Vagina (tissue), 2 donors: ENCODE measurements at regions not wholly inside any gene's neighbourhood (a gene's known extent, or its start where the extent isn't known, plus 50 kb on each side); places are given as distances from the start of the nearest gene placed in this dataset.

Source experiments
- DNase-seq, 2 donors: peaks; one replicate each; pipeline ENCODE4 v3.0.0-alpha.2; 2017; ENCODE audit errors: extremely low spot score in 2 of 2
- H3K27ac ChIP-seq: fragments of 200-600 bp; sonication (generic); one replicate; pipeline ENCODE4 v1.5.1; 2019
- H3K27me3 ChIP-seq: fragments of 200-600 bp; sonication (generic); one replicate; pipeline ENCODE4 v1.5.1; 2019
- H3K36me3 ChIP-seq, 2 donors: fragments of 200-600 bp; sonication (generic); one replicate each; pipeline ENCODE4 v1.5.1; 2017 to 2019
- H3K4me1 ChIP-seq: fragments of 200-600 bp; sonication (generic); one replicate; pipeline ENCODE4 v1.5.1; 2019
- H3K4me3 ChIP-seq, 2 donors: fragments of 200-600 bp; sonication (generic); 1 replicate in 1 of 2; 2 replicates in 1 of 2; pipeline ENCODE4 v1.5.1; 2016 to 2019
- H3K9me3 ChIP-seq: fragments of 200-600 bp; sonication (generic); one replicate; pipeline ENCODE4 v1.5.1; 2019
- POLR2A ChIP-seq, 2 donors: fragments of 450-650 bp; IDR thresholded peaks; one replicate each; pipeline ENCODE4 v1.6.1; 2017; ENCODE audit warnings: antibody characterized with exemption in 2 of 2, mild to moderate bottlenecking in 2 of 2, moderate library complexity in 2 of 2
- POLR2AphosphoS5 ChIP-seq, 2 donors: sonication (generic); formaldehyde crosslinking; IDR thresholded peaks; one replicate each; pipeline ENCODE4 v1.9.0; 2017; ENCODE audit warnings: antibody characterized with exemption in 2 of 2, mild to moderate bottlenecking in 2 of 2, low read depth in 1 of 2; ENCODE audit not compliant: insufficient read depth in 1 of 2
- intact Hi-C: fragments of 100-400 bp; cut with DNase I; formaldehyde crosslinking; loops from one replicate; pipeline ENCODE4 v1.15.1; 2023
- TF ChIP-seq, protein P1 (sequence below), 3 experiments: fragments of 450-650 bp in 2 of 3; fragments of 200-600 bp in 1 of 3; sonication (generic) in 1 of 3; IDR thresholded peaks; one replicate each; pipeline ENCODE4 v1.5.1; 2017 to 2019; ENCODE audit warnings: antibody characterized with exemption in 3 of 3, mild to moderate bottlenecking in 2 of 3, moderate library complexity in 2 of 3

DNA sequence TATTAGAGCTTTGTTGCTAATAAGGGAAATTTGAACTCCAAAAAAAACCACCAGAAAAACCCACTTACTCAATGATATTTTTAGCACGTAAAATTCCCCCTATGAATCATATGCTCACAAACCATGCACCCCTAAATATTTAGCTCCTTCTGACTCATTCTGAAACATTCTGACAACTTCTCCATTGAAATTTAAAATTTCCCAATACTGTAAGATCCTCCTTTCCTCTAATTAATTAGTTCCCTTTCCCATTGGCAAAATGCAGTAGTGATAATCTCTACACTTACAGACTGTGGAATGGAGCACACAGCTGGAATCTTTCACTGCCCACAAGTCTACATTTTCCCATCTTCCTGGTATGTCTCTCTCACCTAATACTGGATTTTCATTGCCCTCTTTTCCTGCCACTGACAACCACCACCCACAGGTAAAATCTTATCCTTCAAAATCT is 215.8 kb upstream of the ACVR2A start:
- intact Hi-C loops, result no loop called here

DNA sequence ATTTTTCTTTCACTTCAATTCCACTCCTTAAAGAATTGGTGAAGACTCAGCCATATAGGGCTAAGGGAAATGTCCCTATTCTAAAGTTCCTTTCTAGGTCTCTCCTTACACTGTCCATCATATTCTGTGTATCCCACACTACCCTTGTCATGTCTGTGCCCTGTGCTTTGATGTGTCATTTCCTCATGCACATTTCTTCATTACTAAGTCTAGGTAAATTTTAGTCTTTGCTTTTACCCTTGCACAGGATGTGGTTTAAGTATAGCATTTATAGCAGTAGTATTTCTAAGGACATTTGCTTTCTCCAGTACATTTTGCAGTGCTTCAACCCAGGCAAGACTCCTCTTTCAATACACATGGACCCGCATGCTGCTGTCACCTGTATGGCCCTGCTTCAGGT is 221.5 kb upstream of the ACVR2A start:
- Histone ChIP-seq H3K27ac (no peak overlapping the region), H3K4me1 (no peaks in the 10 kb centered on the region), H3K4me3 (no peak overlapping the region), H3K9me3 (no peaks in the 10 kb centered on the region), H3K36me3 (no peaks in the 10 kb centered on the region), H3K27me3 (no peaks in the 10 kb centered on the region)
- intact Hi-C loops, result no loop called here
- DNase-seq, result no peak
- TF ChIP-seq, protein P1, sequence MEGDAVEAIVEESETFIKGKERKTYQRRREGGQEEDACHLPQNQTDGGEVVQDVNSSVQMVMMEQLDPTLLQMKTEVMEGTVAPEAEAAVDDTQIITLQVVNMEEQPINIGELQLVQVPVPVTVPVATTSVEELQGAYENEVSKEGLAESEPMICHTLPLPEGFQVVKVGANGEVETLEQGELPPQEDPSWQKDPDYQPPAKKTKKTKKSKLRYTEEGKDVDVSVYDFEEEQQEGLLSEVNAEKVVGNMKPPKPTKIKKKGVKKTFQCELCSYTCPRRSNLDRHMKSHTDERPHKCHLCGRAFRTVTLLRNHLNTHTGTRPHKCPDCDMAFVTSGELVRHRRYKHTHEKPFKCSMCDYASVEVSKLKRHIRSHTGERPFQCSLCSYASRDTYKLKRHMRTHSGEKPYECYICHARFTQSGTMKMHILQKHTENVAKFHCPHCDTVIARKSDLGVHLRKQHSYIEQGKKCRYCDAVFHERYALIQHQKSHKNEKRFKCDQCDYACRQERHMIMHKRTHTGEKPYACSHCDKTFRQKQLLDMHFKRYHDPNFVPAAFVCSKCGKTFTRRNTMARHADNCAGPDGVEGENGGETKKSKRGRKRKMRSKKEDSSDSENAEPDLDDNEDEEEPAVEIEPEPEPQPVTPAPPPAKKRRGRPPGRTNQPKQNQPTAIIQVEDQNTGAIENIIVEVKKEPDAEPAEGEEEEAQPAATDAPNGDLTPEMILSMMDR (IDR thresholded peaks at IDR 0.05), result no peak
- TF ChIP-seq POLR2A (IDR thresholded peaks at IDR 0.05), result no peak
- no peak for TF ChIP-seq POLR2AphosphoS5 (IDR thresholded peaks at IDR 0.05; ENCODE audit: insufficient read depth in 1 of 2, low read depth in 1 of 2)

More for the DNA sequence above, 215.8 kb upstream of the ACVR2A start:
- no peaks in the 10 kb centered on the region for H3K27me3 ChIP-seq
- no peak overlapping the region for H3K4me3 ChIP-seq
- no peak overlapping the region for H3K27ac ChIP-seq
- H3K4me1 ChIP-seq, result no peaks in the 10 kb centered on the region
- no peaks in the 10 kb centered on the region for H3K9me3 ChIP-seq
- DNase-seq, result no peak
- TF ChIP-seq POLR2A (IDR thresholded peaks at IDR 0.05) (no peak), POLR2AphosphoS5 (IDR thresholded peaks at IDR 0.05; ENCODE audit: insufficient read depth in 1 of 2, low read depth in 1 of 2) (no peak)
- TF ChIP-seq, protein P1 (IDR thresholded peaks at IDR 0.05), result no peak
- no peaks in the 10 kb centered on the region for H3K36me3 ChIP-seq

DNA sequence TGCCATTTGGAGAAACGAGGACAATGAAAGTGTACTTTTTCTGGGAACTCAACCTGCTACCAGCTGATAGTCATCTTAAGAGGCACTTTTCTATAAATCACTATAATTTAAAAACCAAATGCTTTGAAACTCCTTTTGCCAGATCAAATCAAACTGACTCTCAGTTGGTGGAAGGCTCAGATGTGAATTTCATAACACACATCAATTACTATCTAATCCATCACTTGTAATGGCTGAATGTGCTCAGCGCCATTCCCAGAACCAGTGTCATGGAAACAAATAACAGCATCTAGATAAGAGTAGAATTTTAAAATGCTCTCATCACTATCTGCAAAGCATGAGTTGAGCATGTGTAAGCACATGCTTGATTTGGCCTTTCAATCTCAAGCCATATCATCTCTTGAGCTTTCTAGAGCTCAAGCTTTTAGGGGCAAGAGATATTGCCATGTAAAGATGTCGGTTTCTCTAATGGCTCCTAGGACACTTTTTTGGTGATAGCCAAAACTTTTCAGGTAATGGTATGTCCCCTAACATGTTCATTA is 223.1 kb upstream of the ACVR2A start:
- H3K4me1 ChIP-seq, result no peaks in the 10 kb centered on the region
- H3K4me3 ChIP-seq, result no peak overlapping the region
- no peaks in the 10 kb centered on the region for H3K36me3 ChIP-seq
- H3K9me3 ChIP-seq, result no peaks in the 10 kb centered on the region
- no peak for DNase-seq
- intact Hi-C loops, result no loop called here
- H3K27ac ChIP-seq, result no peak overlapping the region
- no peaks in the 10 kb centered on the region for H3K27me3 ChIP-seq
- TF ChIP-seq POLR2A (IDR thresholded peaks at IDR 0.05) (no peak), POLR2AphosphoS5 (IDR thresholded peaks at IDR 0.05; ENCODE audit: insufficient read depth in 1 of 2, low read depth in 1 of 2) (no peak)
- TF ChIP-seq, protein P1 (IDR thresholded peaks at IDR 0.05), result no peak

DNA sequence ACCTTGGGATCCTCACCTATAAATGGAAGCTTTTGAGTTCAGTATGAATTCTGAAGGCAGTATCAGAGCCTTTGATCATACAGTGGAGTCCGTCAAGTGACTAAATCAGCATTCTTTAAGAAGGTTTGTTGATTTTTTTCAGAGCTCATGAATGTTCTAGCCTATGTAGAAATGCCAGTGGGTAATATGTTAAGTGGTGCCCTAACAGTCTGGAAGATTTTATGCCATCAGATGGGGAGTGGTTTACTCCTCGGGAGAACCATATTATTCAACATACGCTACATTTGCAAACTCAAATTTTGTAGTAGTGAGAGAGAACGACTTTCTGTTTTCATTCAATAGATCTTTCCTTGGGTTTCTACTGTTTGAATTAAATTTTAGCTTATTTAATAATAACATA is 225.0 kb upstream of the ACVR2A start:
- TF ChIP-seq POLR2AphosphoS5 (IDR thresholded peaks at IDR 0.05; ENCODE audit: insufficient read depth in 1 of 2, low read depth in 1 of 2) (no peak), POLR2A (IDR thresholded peaks at IDR 0.05) (no peak)
- TF ChIP-seq, protein P1 (IDR thresholded peaks at IDR 0.05), result no peak
- DNase-seq, result no peak
- intact Hi-C loops, result no loop called here
- Histone ChIP-seq H3K27ac (no peak overlapping the region), H3K4me1 (no peaks in the 10 kb centered on the region), H3K27me3 (no peaks in the 10 kb centered on the region), H3K4me3 (no peak overlapping the region), H3K36me3 (no peaks in the 10 kb centered on the region), H3K9me3 (no peaks in the 10 kb centered on the region)

DNA sequence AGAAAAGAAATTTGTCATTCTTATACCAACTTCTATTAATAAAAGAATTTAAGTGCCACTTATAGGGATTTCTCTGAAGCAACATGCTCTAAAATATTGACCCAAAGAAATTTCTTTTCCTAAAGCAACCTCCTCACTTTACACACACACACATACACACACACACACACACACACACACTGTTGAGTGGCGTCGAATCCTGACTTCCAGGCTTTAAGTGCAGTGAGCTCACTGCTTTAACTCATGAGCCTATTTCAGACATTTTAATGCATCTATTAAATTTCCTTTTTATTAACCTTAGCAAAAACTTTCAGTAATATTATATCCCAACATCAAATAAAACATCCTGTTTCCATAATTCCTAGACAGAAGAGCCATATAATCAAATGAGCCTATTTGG is 229.1 kb upstream of the ACVR2A start:
- TF ChIP-seq, protein P1 (IDR thresholded peaks at IDR 0.05), result no peak
- TF ChIP-seq POLR2AphosphoS5 (IDR thresholded peaks at IDR 0.05; ENCODE audit: insufficient read depth in 1 of 2, low read depth in 1 of 2), result no peak
- no peak for TF ChIP-seq POLR2A (IDR thresholded peaks at IDR 0.05)

More for the DNA sequence above, 229.1 kb upstream of the ACVR2A start:
- no peak overlapping the region for H3K4me3 ChIP-seq
- no peak overlapping the region for H3K27ac ChIP-seq
- H3K27me3 ChIP-seq, result no peaks in the 10 kb centered on the region
- DNase-seq, result no peak
- H3K9me3 ChIP-seq, result no peaks in the 10 kb centered on the region
- H3K4me1 ChIP-seq, result no peaks in the 10 kb centered on the region
- intact Hi-C loops, result no loop called here
- no peaks in the 10 kb centered on the region for H3K36me3 ChIP-seq
